ENCODE measurements at regions not wholly inside any gene's neighbourhood (a gene's known extent, or its start where the extent isn't known, plus 50 kb on each side); places are given as distances from the start of the nearest gene placed in this dataset.

DNA sequence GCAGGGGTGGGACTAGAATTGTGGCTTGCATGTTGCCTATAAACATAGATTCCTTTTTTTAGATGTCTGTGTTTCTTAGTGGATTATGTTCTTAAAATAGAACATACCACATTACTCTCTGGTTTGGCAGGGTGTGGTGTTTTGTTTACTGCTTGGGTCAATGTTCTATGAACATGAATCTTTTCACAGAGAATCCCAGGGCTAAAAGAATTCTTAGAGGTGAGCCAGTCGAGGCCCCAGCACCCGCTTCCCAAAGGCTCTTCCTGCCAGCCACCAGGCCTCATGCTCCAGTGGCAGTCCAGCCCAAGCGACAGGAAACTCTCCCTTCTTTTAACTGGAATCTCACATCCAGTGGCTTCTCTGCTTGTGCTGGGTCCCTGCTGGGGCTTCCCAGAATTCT lies 126.6 kb downstream of the C9orf152 start:
- no peak for TF ChIP-seq RFX5 (IDR thresholded peaks at IDR 0.05)
- TF ChIP-seq, protein P1, sequence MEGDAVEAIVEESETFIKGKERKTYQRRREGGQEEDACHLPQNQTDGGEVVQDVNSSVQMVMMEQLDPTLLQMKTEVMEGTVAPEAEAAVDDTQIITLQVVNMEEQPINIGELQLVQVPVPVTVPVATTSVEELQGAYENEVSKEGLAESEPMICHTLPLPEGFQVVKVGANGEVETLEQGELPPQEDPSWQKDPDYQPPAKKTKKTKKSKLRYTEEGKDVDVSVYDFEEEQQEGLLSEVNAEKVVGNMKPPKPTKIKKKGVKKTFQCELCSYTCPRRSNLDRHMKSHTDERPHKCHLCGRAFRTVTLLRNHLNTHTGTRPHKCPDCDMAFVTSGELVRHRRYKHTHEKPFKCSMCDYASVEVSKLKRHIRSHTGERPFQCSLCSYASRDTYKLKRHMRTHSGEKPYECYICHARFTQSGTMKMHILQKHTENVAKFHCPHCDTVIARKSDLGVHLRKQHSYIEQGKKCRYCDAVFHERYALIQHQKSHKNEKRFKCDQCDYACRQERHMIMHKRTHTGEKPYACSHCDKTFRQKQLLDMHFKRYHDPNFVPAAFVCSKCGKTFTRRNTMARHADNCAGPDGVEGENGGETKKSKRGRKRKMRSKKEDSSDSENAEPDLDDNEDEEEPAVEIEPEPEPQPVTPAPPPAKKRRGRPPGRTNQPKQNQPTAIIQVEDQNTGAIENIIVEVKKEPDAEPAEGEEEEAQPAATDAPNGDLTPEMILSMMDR (IDR thresholded peaks at IDR 0.05): no peak
- TF ChIP-seq RAD21 (conservative IDR thresholded peaks at IDR 0.05 in 1 of 2, IDR thresholded peaks at IDR 0.05 in 1 of 2): no peak
- TF ChIP-seq, protein P2, sequence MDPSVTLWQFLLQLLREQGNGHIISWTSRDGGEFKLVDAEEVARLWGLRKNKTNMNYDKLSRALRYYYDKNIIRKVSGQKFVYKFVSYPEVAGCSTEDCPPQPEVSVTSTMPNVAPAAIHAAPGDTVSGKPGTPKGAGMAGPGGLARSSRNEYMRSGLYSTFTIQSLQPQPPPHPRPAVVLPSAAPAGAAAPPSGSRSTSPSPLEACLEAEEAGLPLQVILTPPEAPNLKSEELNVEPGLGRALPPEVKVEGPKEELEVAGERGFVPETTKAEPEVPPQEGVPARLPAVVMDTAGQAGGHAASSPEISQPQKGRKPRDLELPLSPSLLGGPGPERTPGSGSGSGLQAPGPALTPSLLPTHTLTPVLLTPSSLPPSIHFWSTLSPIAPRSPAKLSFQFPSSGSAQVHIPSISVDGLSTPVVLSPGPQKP (IDR thresholded peaks at IDR 0.05; ENCODE audit: low read depth, low read length): no peak
- no peak for TF ChIP-seq RNF2 (IDR thresholded peaks at IDR 0.05; ENCODE audit: borderline replicate concordance, low read depth)
- no peak for TF ChIP-seq BHLHE40 (IDR thresholded peaks at IDR 0.05; ENCODE audit: low read depth, low read length)
- no peak for TF ChIP-seq HOXA7 (CRISPR knock-in tag; IDR thresholded peaks at IDR 0.05)
- no peak for TF ChIP-seq MAZ (IDR thresholded peaks at IDR 0.05; ENCODE audit: borderline replicate concordance, low read depth, low read length)
- no peak for TF ChIP-seq CHD4 (IDR thresholded peaks at IDR 0.05; ENCODE audit: borderline replicate concordance)
- TF ChIP-seq, protein P3, sequence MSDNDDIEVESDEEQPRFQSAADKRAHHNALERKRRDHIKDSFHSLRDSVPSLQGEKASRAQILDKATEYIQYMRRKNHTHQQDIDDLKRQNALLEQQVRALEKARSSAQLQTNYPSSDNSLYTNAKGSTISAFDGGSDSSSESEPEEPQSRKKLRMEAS (IDR thresholded peaks at IDR 0.05): no peak
- TF ChIP-seq, protein P4, sequence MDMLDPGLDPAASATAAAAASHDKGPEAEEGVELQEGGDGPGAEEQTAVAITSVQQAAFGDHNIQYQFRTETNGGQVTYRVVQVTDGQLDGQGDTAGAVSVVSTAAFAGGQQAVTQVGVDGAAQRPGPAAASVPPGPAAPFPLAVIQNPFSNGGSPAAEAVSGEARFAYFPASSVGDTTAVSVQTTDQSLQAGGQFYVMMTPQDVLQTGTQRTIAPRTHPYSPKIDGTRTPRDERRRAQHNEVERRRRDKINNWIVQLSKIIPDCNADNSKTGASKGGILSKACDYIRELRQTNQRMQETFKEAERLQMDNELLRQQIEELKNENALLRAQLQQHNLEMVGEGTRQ (IDR thresholded peaks at IDR 0.05): no peak
- no peak for TF ChIP-seq HDAC2 (IDR thresholded peaks at IDR 0.05)
- no peak for TF ChIP-seq POLR2A (IDR thresholded peaks at IDR 0.05; ENCODE audit: low read length)

Measured in A549 (cell line).